ENCODE measurements at regions not wholly inside any gene's neighbourhood (a gene's known extent, or its start where the extent isn't known, plus 50 kb on each side); places are given as distances from the start of the nearest gene placed in this dataset.

GRCh38 chr16:76681296-76681695, 404.1 kb downstream of the CNTNAP4 start:
- ATAC-seq = no peak
- TF ChIP-seq SNAI2 (CRISPR knock-in tag; IDR thresholded peaks at IDR 0.05) = no peak
- no peak for TF ChIP-seq TCF4 (CRISPR knock-in tag; IDR thresholded peaks at IDR 0.05; ENCODE audit: borderline replicate concordance)
- no peak for TF ChIP-seq ZNF70 (CRISPR knock-in tag; IDR thresholded peaks at IDR 0.05)
- no peak for TF ChIP-seq POU6F1 (CRISPR knock-in tag; IDR thresholded peaks at IDR 0.05; ENCODE audit: borderline replicate concordance, low read depth)
- TF ChIP-seq RARB (CRISPR knock-in tag; IDR thresholded peaks at IDR 0.05) = no peak
- TF ChIP-seq ZFP30 (CRISPR knock-in tag; IDR thresholded peaks at IDR 0.05) = no peak
- TF ChIP-seq ARNTL (CRISPR knock-in tag; IDR thresholded peaks at IDR 0.05; ENCODE audit: borderline replicate concordance, low read depth) = no peak
- no peak for TF ChIP-seq TOX (CRISPR knock-in tag; IDR thresholded peaks at IDR 0.05; ENCODE audit: borderline replicate concordance)
- no peak for TF ChIP-seq CSDC2 (CRISPR knock-in tag; IDR thresholded peaks at IDR 0.05)
- no peak for TF ChIP-seq BACH2 (CRISPR knock-in tag; IDR thresholded peaks at IDR 0.05; ENCODE audit: borderline replicate concordance)
- no peak for TF ChIP-seq ISL1 (CRISPR knock-in tag; IDR thresholded peaks at IDR 0.05)
- no peak for TF ChIP-seq TSHZ2 (CRISPR knock-in tag; IDR thresholded peaks at IDR 0.05)
- no peak for TF ChIP-seq PATZ1 (CRISPR knock-in tag; IDR thresholded peaks at IDR 0.05; ENCODE audit: borderline replicate concordance)

- ATAC-seq = no peak
- no peak for TF ChIP-seq ARNTL (CRISPR knock-in tag; IDR thresholded peaks at IDR 0.05; ENCODE audit: borderline replicate concordance, low read depth)
- no peak for TF ChIP-seq ZNF70 (CRISPR knock-in tag; IDR thresholded peaks at IDR 0.05)
Observed at GRCh38 chr16:76683051-76683450, 405.9 kb downstream of the CNTNAP4 start.

GRCh38 chr16:76696876-76697275, 419.7 kb downstream of the CNTNAP4 start:
- ATAC-seq = no peak
- TF ChIP-seq CSDC2 (CRISPR knock-in tag; IDR thresholded peaks at IDR 0.05) (no peak), ZFP3 (CRISPR knock-in tag; IDR thresholded peaks at IDR 0.05) (no peak), PATZ1 (CRISPR knock-in tag; IDR thresholded peaks at IDR 0.05; ENCODE audit: borderline replicate concordance) (no peak), ISL1 (CRISPR knock-in tag; IDR thresholded peaks at IDR 0.05) (no peak), POU6F1 (CRISPR knock-in tag; IDR thresholded peaks at IDR 0.05; ENCODE audit: borderline replicate concordance, low read depth) (no peak), RARB (CRISPR knock-in tag; IDR thresholded peaks at IDR 0.05) (no peak), TCF4 (CRISPR knock-in tag; IDR thresholded peaks at IDR 0.05; ENCODE audit: borderline replicate concordance) (no peak), ESRRG (CRISPR knock-in tag; IDR thresholded peaks at IDR 0.05) (no peak), GLIS3 (CRISPR knock-in tag; IDR thresholded peaks at IDR 0.05) (no peak), ZNF70 (CRISPR knock-in tag; IDR thresholded peaks at IDR 0.05) (no peak), ZNF8 (CRISPR knock-in tag; IDR thresholded peaks at IDR 0.05) (no peak), ZC3H10 (CRISPR knock-in tag; IDR thresholded peaks at IDR 0.05) (no peak), CSRNP3 (CRISPR knock-in tag; IDR thresholded peaks at IDR 0.05) (no peak)

All from SK-N-SH treated with all-trans-retinoic acid at 6 μM for 48 hours (cell line).